PC-3 (cell line): ENCODE measurements at regions not wholly inside any gene's neighbourhood (a gene's known extent, or its start where the extent isn't known, plus 50 kb on each side); places are given as distances from the start of the nearest gene placed in this dataset.

ENCODE experiments used
- CTCF ChIP-seq: fragments of 300-600 bp; sonication (generic); conservative IDR thresholded peaks from 2 replicates; pipeline ENCODE4 v1.5.1; 2017; ENCODE audit warnings: antibody characterized with exemption, low read depth, mild to moderate bottlenecking, low read length
- EZH2 ChIP-seq: fragments of 300-600 bp; sonication (generic); IDR thresholded peaks from one replicate; pipeline ENCODE4 v1.6.1; 2017; ENCODE audit warnings: antibody characterized with exemption, mild to moderate bottlenecking, low read length; ENCODE audit not compliant: unreplicated experiment

- no peak for TF ChIP-seq CTCF
- no peak for TF ChIP-seq EZH2
Observed at GRCh38 chr2:71801556-71801955, 346.1 kb downstream of the CYP26B1 start.
